ENCODE measurements at regions not wholly inside any gene's neighbourhood (a gene's known extent, or its start where the extent isn't known, plus 50 kb on each side); places are given as distances from the start of the nearest gene placed in this dataset.

GRCh38 chr11:129291546-129291945, 84.1 kb upstream of the BARX2 start:
- no peak for DNase-seq

DNA sequence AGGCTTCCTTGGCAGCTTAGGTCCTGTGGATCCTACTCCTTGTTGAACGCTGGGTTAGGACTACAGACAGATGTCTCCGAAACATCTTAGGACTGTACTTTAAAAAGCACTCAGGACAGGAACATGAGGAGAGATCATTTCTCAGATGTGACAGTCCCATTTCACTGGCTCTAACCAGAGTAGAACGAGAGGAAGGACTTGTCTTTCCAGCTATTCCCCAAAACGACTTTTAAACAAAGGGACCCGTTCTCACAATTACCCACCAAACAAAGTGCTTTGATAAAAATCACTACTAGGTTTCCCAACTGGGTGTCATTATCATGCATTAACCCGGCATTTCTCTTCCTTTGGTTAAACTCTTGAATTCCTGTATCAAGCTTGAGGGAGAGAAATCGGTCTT, 84.7 kb upstream of the BARX2 start:
- DNase-seq, result no peak

- DNase-seq, result no peak
Measured at GRCh38 chr11:129289350-129290040, 86.2 kb upstream of the BARX2 start.

DNA sequence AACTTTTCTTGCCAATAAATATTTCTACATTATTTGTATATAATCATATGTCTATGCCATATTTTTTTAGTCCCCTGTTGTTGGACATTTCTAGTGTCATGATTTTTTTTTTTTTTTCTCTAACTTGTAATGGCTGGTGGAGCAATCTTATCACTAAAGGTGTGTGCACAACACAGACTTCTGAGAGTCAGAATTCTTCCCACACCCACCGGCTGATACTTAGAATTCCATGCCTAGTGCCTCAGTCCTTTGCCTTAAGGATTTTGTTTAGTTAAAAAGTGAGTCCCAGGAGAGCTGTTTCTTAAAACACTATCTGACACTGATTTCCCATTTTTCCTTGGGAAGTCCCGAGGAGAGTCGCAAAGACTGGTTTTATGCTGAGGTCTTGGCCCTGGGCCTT, 87.7 kb upstream of the BARX2 start:
- no peak for DNase-seq

DNA sequence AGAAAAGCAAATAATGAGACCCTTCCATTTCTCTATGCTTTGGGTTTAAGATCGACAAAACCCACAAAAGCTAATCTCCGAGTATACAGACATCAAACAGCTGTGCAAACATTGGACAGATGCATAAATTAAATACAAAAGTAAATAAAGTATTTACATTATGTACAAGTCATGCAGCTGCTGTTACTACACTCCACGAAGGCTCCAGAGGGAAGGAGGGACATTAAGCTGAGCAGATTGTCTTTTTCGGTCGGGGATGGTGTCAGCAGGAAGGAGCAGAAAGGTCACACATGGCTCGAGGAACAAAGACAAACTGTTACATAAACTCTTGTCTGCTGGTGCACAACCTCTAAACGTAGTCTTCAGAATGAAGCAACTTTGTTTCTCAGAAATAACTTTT, 88.8 kb upstream of the BARX2 start:
- no peak for DNase-seq

DNA sequence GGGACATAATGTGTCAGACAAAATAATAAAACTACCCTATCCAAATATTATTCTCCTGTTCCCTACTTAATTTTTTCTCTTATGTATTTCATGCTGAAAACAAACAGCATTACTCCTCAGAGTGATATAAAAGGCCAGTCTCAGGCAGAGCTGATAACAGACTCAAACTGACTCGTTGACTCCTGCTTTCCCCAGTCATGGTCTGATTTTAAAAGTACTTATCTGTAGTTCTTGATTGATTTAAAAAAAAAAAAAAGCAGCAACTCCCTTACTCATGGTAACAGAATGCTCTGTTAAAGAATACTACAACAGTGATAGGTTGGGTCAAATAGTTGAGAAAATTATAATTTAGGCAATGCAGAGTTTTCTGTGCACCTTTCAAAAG, 90.3 kb upstream of the BARX2 start:
- no peak for DNase-seq

DNA sequence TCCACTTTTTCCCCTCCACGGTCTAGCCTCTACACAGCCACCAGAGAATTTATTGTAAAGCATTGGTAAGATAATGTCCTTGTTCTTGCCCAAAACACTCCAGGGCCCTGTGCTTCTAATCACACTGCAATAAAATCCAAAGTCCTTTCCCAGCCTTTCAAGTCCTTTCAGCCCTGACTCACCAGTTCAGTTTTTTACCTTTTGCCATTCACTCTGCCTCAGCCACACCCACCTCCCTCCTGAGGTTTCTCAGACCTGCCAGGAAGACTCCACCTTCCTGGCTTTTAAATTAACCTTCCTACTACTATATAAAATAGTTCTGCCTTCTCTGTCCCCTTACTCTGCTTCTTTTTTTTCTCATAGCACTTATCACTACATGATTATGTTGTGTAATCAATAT, 91.0 kb upstream of the ARHGAP32 start:
- DNase-seq, result no peak

DNA sequence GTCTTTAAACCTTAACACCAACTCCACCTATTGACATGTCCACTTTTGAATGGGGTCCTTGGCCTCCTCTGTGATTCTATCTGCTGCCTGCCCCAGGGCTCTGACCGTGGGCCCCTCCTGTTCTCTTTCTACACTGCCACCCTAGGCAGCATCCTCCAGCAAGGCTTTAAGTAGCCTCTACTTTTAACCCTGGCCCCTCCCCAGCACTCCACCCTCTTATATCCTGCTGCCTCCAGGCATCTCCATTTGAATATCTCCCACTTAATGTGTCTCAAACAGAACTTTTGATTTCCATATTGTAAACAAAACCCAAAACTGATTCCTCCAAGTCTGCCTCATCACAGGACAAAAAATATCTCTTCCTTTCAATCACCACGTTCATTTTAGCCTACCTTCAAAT, 90.5 kb upstream of the ARHGAP32 start:
- DNase-seq, result no peak

DNA sequence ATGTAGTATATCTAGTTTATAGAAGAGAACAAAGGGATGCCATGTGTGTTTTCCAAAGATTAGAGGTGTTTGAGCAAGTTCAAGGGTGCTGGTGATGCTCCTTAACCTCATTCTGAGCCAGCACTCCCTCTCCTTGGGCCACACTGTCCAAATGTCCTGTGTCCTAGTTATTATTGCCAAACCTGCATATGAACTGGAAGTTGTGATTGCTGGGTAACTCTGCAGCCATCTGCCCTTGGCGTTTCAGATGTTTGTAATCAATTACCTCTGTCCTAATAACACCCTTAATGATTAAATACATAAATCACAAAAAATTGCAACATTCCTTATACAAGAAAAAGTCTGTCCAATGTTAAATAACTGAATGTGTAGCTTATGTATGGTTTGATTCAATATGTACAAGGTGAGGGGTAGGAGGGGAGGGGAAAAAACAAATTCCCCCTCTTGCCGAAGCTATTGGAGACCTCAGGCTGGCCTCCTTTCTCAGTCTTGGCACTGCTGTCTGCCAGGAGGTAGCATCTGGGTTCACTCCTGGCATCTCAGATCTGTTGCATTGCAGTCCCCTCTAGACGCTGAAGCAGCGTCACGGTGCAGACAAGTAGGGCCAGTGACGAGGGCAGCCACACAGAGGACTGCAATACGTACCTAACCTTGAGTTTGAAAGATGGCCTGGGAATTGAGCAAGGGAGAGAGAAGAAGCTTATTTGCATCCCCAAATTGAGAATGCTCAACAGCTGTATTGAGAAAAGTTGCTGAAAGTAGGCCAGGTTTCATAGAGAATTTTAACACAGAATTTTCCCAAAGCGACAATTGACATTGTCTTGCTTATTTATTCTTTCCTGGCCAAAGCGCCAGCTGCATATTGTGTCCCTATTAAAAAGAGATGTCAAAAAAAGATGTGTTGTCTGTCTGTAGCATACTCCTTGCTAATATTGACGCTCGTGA, 89.6 kb upstream of the ARHGAP32 start:
- no peak for DNase-seq

DNA sequence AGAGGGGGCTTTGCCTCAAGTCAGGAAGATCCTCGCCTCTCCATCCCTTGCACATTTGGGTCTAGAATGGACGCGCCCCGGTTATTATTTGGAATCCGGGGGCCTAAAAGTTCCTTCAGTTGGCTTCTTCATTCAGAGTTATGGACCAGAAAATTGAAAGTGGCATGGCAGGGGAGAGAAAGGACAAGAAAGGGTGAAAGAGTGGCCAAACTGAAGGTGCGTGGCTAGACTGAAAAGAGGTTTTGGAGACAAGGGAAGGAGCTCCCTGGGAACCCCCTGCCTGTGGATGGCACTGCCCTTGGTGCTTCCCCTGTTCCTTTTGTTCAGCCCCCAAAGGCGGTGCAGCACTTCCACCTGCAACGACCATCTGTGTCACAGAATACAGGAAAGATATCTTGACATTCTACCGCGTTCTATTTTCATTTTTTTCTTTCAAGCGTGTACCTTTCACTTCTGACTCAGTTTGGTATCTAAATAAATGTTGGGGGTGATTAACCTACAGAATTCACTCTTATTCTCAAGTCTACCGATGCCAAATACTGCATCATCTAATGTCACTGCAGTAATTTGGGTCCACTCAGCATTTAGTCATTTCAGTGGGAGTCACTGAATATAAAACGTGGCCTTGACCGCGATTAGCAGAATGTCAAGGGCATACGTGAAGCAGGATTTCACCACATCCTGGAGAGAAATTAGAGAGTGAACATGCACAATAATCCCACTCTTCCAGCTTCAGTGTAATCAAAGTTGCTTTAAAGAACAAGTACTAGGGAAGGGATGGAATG, 88.1 kb upstream of the ARHGAP32 start:
- peak; percentile 2 for DNase-seq

DNA sequence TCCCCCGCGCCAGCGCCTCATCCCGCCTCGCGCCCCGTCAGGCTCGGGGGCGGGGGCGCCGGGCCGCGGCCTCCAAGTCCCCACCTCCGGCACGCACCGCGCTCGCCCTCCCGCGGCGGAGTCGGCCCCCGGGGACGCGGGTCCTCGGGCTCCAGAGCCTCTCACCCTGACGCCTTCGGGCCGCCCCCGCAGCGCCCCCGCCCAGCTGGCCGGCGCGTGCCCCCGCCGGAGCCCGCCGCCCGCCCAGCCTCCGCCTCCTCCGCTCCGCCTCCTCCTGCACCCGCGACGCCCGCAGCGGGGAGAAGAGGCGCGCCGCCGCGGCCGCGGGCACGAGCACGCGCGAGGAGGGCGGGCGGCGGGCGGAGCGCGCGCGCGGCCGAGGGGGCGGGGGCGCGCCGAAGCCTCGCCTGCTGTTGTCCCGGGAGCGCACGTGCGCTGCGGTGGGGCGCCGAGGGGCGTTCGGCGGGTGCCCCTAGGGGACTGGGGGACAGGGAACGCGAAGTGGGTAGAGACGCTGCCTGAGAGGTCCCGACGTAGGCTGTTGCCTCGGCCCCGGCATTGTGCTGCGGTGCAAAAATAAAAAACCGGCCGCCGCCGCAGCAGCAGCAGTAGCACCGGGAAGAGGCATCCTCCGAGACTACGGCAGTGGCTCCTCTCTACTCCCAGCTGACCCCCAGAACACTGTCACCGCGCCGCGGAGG, 87.4 kb upstream of the ARHGAP32 start:
- peak; percentile 80 for DNase-seq

DNA sequence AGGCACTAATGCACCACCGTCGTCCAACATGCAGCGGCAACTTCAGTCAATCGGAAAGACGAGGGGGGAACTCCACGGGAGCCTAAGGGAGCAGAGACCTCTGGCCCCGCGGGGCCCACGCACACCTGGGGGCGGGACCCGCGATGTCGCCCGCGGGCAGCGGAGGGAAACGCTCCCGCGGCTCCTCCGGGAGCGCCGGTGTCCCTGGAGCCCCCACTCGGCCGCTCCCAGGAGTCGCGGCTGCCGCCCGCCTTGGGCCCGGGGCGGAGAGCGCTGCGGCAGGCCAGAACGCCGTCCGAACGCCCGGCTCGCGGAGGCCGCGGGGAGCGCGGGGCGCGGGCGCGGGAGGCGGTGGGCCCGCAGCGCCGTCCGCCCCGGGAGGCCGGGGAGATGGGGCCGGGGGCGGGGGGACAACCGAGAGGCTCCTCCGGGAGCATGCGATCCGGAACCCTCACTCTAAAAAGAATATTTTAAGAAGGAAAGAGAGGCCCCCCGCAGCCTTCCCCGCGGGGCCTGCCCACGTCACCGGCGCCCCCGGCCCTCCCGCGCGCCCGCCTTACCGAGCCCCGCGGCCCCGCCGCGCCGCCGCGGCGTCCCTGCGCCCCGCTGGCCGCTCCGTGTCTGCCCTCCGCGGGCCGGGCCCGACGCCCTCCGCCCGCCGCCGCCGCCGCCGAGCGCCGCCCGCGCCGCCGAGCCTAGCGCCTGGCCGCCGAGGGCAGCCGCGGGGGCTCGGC, 86.6 kb upstream of the ARHGAP32 start:
- DNase-seq, result peak; percentile 4

- no peak for DNase-seq
Measured at GRCh38 chr11:129277198-129277843, 85.2 kb upstream of the ARHGAP32 start.

GRCh38 chr11:129275828-129276227, 83.7 kb upstream of the ARHGAP32 start:
- no peak for DNase-seq

GRCh38 chr11:129273944-129274711, 82.0 kb upstream of the ARHGAP32 start:
- no peak for DNase-seq

DNA sequence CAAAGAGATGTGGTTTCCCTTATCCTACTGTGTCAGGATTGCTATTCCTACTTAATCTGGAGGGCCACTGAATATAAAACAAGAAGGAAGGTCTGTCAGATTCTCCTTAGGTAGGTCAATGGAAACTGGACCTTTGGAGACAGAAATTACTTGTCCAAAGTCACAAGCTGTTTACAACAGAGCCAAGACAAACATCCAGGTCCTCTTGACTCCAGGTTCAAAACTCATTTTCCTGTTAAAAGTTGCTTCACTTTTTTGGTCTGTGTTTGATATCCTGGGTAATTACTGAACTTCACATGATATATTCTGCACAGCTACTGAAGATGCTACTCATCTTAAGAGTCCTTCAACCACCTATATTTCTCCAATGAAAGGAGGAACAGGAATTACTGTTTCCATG, 81.2 kb upstream of the ARHGAP32 start:
- DNase-seq, result no peak

GRCh38 chr11:129271030-129271429, 78.9 kb upstream of the ARHGAP32 start:
- DNase-seq, result no peak

- DNase-seq, result no peak
Measured at GRCh38 chr11:129270446-129270845, 78.3 kb upstream of the ARHGAP32 start.

DNA sequence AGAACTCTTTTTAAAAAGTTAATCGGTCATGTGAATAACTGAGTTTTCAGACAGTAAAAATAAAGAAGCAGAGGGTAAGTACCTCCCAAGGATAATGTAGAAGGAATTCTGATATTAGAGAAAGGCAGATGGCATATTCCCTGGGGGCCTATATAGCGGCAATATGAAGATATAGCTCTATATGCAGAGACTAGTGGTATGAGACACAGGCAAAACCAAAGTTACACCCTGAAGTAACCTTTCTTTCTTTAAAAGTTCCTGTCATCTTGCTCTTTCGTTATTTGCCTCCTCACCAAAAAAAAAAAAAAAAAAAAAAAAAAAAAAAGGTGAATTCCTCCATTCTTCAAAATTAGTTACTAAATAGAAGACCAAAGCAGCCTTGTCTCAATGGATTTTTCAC, 76.2 kb upstream of the ARHGAP32 start:
- DNase-seq, result no peak

DNA sequence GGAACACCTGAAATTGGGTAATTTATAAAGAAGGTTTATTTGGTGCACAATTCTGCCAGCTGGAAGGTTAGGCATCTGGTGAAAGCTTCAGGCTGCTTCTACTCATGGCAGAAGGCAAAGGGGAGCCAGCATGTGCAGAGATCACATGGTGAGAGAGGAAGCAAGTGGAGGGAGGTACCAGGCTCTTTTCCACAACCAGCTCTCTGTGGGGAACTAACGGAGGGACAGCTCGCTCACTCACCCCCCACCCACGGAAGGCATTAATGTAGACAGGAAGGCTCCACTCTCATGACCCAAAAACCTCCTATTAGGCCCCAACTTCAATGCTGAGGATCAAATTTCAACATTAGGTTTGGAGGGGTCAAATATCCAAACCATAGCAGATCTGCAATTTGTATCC, 75.6 kb upstream of the ARHGAP32 start:
- no peak for DNase-seq

DNA sequence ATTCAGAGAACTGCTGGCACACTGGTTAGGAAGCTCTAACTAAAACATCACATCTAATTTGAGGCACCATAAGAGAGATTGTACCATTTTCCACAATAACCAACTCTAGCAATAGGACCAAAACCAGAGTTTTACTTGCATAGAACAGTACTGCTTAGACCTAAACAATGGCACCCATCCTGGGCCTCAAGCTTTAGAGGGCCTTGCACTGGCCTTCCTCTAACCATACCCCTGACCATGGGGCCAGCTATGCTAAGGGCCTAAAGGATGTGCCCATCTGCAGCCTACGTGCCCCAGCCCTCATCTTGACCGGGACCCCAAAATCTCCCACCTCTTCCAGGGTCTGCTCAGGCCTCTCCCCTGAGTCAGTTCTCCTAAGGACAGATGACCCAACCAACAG, 74.4 kb upstream of the ARHGAP32 start:
- no peak for DNase-seq
